SK-N-SH (cell line): ENCODE measurements at regions not wholly inside any gene's neighbourhood (a gene's known extent, or its start where the extent isn't known, plus 50 kb on each side); places are given as distances from the start of the nearest gene placed in this dataset.

Source experiments
- EP300 ChIP-seq, 2 experiments: IDR thresholded peaks; 2 replicates each; pipeline versions ENCODE4 v1.4.0 to v1.6.1; 2012; ENCODE audit warnings: borderline replicate concordance in 1 of 2, low read depth in 1 of 2, low read length in 1 of 2
- GATA2 ChIP-seq: sonication (generic); formaldehyde crosslinking; IDR thresholded peaks from 2 replicates; pipeline ENCODE4 v1.5.0; 2020; ENCODE audit warnings: mild to moderate bottlenecking, missing genetic modification reagents
- RAD21 ChIP-seq: IDR thresholded peaks from 2 replicates; pipeline ENCODE4 v1.6.1; 2012; ENCODE audit warnings: mild to moderate bottlenecking, low read length
- RXRA ChIP-seq: IDR thresholded peaks from 2 replicates; pipeline ENCODE4 v1.4.0; 2012; ENCODE audit warnings: low read depth, mild to moderate bottlenecking, borderline replicate concordance
- SIN3A ChIP-seq: IDR thresholded peaks from 2 replicates; pipeline ENCODE4 v1.6.1; 2012; ENCODE audit warnings: low read depth, mild to moderate bottlenecking, low read length, moderate library complexity, borderline replicate concordance
- TAF1 ChIP-seq: IDR thresholded peaks from 2 replicates; pipeline ENCODE4 v1.6.1; 2012; ENCODE audit warnings: low read depth, mild to moderate bottlenecking, low read length, moderate library complexity, borderline replicate concordance
- TEAD4 ChIP-seq: IDR thresholded peaks from 2 replicates; pipeline ENCODE4 v1.4.0; 2012; ENCODE audit warnings: mild to moderate bottlenecking, borderline replicate concordance; ENCODE audit not compliant: insufficient read depth
- TF ChIP-seq, protein P1 (sequence below): fragments of 200-600 bp; sonication (generic); IDR thresholded peaks from 2 replicates; pipeline ENCODE4 v1.6.1; 2017; ENCODE audit warnings: antibody characterized with exemption, mild to moderate bottlenecking, moderate library complexity

- TF ChIP-seq RAD21 (no peak), TEAD4 (no peak), EP300 (IDR thresholded peaks at IDR 0.05; ENCODE audit: borderline replicate concordance in 1 of 2, low read depth in 1 of 2, low read length in 1 of 2) (no peak), SIN3A (no peak), RXRA (no peak), GATA2 (no peak), TAF1 (no peak)
- TF ChIP-seq, protein P1, sequence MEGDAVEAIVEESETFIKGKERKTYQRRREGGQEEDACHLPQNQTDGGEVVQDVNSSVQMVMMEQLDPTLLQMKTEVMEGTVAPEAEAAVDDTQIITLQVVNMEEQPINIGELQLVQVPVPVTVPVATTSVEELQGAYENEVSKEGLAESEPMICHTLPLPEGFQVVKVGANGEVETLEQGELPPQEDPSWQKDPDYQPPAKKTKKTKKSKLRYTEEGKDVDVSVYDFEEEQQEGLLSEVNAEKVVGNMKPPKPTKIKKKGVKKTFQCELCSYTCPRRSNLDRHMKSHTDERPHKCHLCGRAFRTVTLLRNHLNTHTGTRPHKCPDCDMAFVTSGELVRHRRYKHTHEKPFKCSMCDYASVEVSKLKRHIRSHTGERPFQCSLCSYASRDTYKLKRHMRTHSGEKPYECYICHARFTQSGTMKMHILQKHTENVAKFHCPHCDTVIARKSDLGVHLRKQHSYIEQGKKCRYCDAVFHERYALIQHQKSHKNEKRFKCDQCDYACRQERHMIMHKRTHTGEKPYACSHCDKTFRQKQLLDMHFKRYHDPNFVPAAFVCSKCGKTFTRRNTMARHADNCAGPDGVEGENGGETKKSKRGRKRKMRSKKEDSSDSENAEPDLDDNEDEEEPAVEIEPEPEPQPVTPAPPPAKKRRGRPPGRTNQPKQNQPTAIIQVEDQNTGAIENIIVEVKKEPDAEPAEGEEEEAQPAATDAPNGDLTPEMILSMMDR, result no peak
Measured at GRCh38 chr22:26904483-26904882, 247.1 kb downstream of the MIAT start.
